Activated CD4-positive, CD25-positive, alpha-beta regulatory T cell treated with anti-CD3 and anti-CD28 coated beads, Interleukin-2, amount 50 U/mL, for 72 hours (primary cell): ENCODE measurements at regions not wholly inside any gene's neighbourhood (a gene's known extent, or its start where the extent isn't known, plus 50 kb on each side); places are given as distances from the start of the nearest gene placed in this dataset.

Experiments
- DNase-seq: peaks from one replicate; pipeline ENCODE4 v3.0.0; 2021

DNA sequence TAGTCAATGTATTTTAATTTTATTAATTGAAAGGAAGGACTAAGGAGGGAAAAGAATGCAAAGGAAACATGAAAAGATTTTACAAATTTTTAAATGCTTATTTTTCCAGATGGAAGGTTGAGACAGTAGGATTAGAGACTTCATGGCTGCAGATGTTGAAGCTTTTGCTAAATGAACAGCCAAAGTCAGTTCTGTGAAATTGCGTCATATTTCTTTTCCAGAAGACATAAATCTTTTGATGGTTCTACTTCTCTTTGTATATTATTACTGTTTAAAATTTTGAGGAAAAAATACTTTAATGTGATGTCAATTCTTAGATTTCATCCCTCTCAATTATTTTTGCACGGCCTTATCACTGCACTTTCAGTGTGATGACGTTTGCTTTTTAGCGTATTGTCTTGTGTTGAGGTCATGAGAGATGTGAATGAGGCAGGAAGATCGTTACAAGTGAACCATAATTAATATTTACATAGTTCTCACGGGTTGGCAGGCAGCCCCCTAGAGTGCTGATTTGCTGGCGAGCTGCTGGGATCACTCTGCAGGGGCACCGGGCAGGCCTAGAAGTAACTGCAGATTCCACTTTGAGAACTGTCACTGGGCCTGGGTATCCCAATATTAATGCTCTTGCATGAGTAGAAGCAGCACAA lies 158.1 kb downstream of the TBXT start:
- no peak for DNase-seq

- no peak for DNase-seq
These were observed 158.9 kb downstream of the TBXT start for GRCh38 chr6:166008441-166009369.

DNA sequence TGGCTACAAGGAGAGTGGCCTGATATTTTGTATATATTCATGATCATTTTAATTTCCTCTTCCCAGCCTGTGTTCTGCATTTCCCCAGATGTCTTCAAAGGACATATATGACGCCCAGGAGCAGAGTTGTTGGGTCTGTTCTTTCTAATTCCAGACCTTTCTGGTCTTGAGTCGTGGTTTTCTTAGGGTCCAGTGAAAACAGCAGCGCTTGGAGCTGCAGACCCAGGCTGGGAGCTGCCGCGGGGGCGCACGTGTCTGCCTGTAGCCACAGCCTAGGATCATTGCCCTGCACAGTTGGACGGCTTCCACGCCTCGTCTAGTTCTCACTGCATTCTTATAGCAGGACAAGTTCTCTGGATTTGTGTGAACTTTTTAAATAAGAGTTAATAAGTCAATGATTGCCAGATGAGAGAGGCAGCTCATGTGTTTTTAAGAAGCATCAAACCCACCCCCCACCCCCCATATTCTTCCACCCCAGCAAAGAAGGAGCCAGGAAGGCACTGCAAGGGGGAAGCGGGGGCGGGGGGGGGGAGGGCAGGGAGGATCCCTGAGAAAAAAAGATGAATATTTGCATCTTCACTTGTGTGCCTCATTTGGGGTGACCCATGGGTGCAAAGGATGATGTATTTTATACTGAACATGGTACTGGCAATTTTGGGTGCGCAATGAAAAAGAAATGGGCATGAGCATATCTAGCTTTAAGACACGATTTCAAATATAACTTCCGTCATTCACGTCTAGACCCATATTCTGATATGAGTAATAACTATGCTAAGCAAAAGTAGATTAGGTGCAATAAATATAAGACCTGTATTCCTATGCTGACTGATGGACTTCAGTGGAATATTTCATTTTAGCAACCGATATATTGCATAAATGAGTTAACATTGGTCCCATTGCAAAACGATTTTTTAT lies 160.0 kb downstream of the TBXT start:
- no peak for DNase-seq

DNA sequence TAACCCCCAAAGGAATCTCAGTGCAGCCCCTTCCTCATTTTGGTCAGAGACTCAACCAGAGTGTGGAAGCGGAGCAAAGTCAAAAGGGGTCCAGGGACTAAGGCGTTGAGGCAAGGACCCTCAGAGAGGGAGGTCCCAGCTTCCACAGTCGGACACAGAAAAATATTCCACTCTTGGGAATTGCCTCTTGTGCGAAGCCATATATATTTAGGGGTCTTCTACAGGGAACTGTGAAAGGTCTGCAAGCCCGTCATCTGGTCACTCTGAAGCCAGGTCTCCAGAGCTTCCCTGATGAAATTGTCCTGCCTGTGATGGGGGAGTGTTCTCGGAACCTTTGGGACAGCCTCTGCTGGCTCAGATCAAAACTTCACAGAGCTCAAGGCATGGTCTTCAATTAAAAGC lies 160.8 kb downstream of the TBXT start:
- DNase-seq: no peak

DNA sequence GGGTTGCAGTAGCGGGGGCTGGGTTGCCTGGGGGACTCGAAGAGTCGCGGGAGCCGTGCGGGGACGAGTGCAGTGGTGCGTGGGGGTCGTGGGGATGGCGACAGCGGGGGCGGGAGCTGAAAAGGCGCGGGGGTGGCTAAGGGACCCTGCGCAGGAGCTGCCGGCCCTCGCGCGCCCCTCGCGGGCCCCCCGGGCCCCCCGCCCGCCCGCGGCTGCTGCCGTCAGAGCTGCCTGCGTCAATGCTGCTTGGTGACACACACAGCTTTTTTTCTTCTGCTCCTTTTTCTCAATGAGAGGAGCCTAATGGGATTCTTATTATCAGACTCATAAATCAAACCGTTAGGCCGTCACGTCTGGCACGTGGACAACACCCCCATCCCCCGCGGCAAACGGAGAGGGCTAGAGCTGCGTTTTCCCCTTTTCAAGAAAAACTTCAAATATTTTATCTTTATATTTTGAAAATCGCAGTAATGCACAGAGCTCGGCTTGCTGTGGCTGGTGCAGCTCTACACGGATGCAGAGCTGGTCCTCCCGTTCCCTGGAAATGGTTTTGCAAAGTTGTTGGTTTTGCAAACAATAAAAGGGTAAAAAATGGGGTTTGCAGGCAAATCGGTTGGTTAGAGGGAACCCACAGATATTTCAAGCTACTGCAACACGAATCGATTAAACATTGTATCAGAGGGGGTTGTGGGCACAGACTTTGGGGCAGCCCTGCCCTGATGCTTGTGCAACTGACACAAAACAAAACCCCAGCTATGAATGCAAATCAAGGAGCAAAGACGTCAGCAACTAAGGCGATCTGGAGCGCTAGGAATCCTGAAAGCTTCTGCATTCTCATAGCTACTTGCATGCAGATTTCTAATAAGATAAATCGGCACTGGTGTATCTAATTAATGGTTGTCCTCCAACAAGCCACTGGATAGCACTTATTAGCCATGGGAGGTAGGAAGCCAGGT lies 161.4 kb downstream of the TBXT start:
- no peak for DNase-seq

GRCh38 chr6:166005401-166005943 lies 162.2 kb downstream of the TBXT start:
- DNase-seq: no peak

GRCh38 chr6:166004876-166005275 lies 162.8 kb downstream of the TBXT start:
- DNase-seq: no peak

GRCh38 chr6:166004471-166004870 lies 163.2 kb downstream of the TBXT start:
- no peak for DNase-seq

DNA sequence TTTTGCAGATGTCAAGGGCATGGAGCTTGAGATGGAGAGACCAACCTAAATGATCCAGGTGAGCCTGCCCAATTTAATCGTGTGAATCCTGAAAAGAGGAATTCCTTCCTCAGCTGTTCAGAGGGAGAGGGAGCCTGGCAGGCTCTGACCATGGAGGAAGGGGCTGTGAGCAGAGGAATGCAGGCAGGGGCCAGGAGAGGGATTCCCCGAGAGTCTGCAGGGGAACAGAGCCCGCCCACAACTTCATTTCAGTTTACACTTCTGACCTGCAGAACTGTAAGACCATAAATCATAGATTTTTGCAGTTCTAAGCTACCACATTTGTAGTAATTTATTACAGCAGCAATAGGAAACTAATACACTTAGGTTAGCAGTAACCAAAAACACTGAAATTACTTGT lies 164.1 kb downstream of the TBXT start:
- no peak for DNase-seq

GRCh38 chr6:166001359-166001758 lies 166.3 kb downstream of the TBXT start:
- DNase-seq: no peak

GRCh38 chr6:165999279-165999678 lies 168.4 kb downstream of the TBXT start:
- no peak for DNase-seq

- no peak for DNase-seq
These were observed 169.6 kb downstream of the TBXT start for GRCh38 chr6:165998072-165998471.

- no peak for DNase-seq
These were observed 176.3 kb downstream of the TBXT start for GRCh38 chr6:165991341-165991740.

GRCh38 chr6:165990216-165990615 lies 177.4 kb downstream of the TBXT start:
- no peak for DNase-seq

DNA sequence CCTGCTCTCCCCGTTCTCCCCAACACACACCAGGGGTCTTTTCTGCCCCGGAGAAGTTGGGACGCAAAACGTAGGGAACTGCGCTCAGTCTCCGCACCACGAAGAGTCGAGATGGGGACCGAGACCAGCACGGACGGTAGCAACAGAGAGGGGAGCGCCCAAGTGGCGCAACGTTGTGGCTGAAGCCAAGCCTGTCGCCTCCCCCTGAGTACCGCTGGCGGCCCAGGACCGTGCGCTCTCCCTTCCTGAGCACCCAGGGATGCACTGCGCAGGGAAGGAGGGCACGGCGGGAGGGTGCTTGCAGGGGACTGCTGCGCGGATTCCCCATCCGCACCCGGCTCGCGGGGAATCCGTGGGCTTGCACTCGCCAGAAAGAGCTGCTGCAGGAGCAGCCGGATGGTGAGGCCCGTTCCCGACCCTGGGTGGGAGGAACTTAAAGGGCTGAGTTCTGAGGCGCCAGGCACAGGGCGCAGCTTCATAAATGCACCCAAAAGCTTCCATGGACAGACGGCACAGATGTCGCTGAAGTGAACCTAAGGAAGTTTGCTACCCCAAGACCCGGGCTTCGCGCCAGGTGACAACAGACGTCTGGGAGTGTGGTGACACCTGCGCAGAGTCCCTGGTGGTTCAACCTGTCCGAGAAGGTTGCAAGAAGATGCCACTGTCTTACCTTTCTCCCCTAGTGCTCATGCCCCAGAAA lies 178.7 kb downstream of the TBXT start:
- DNase-seq: no peak

DNA sequence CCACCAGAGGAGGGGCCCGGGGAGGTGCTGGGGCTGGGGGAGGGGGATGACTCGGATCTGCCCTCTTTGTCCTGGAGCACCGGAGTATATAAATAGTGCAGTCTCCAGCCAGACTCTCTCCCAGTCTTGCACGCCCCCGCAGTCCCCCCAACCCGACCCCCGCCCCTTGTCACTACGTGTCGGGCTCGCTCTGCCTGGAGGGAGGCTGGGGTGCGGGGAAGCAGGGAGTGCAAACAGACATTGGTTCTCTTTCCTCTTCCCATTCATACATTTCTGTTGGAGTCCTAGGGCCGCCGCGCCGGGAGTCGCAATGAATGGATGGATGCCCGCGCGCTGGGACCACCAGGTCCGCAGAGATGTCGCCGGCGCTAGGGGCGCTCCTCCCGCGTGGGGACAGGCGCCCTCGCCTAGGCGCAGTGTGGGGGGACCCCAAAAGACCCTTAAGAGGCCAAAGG lies 179.3 kb downstream of the TBXT start:
- no peak for DNase-seq

GRCh38 chr6:165987483-165988301 lies 180.0 kb downstream of the TBXT start:
- no peak for DNase-seq

- no peak for DNase-seq
These were observed 180.7 kb downstream of the TBXT start for GRCh38 chr6:165986914-165987482.

DNA sequence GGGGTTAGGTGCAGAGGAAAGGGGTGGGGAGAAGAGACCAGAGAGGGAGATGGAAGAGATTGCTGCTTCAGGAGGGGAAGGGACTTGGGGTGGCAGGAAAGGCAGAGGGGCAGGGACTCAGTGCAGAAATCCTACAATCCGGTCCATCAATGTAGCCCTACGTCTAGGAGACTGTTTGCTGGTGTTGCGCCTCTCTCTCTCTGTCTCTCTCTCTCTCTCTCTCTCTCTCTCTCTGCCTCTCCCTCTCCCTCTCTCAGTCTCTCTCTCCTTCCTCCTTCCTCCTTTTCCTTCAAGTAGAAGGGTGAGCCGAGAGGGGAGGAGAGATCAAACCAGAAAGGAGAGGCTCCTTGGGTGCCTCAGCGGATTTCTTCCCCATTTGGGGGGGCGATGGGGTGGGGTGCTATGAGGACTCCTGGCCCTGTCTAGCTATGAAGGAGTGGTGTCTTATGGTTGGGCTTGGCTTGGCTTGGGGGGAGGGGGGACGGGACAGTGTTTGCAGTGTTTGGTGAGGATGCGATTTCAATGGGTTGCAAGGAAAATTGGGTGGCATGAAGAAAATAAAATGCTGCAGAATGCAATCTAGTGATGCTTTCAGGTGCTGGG lies 181.2 kb downstream of the TBXT start:
- DNase-seq: no peak
